ENCODE measurements at regions not wholly inside any gene's neighbourhood (a gene's known extent, or its start where the extent isn't known, plus 50 kb on each side); places are given as distances from the start of the nearest gene placed in this dataset.

- Histone ChIP-seq H2AFZ (ENCODE audit: control insufficient read depth, low read length) (no peak overlapping the region), H3K36me3 (ENCODE audit: control insufficient read depth in 2 of 2, extremely low read depth in 1 of 2, insufficient read depth in 2 of 2, low read length in 2 of 2) (no peaks in the 10 kb centered on the region), H3K9me1 (ENCODE audit: control insufficient read depth, extremely low read depth, insufficient read depth, low read length) (no peaks in the 10 kb centered on the region), H3K79me2 (ENCODE audit: control insufficient read depth, insufficient read depth, low read length) (no peaks in the 10 kb centered on the region), H3K4me1 (ENCODE audit: control insufficient read depth, extremely low read depth, insufficient read depth, low read length) (no peaks in the 10 kb centered on the region), H3K9ac (ENCODE audit: control insufficient read depth, extremely low read depth, insufficient read depth, low read length) (no peak overlapping the region), H3K4me2 (ENCODE audit: control insufficient read depth, extremely low read depth, insufficient read depth, low read depth, low read length) (no peak overlapping the region), H3K27me3 (ENCODE audit: control insufficient read depth, extremely low read depth, insufficient read depth, low read length) (no peaks in the 10 kb centered on the region), H3K4me3 (ENCODE audit: control insufficient read depth in 2 of 3, extremely low read depth in 1 of 3, insufficient read depth in 2 of 3, low read depth in 1 of 3, low read length in 3 of 3) (no peak overlapping the region), H4K20me1 (ENCODE audit: control insufficient read depth, extremely low read depth, insufficient read depth, low read length) (no peaks in the 10 kb centered on the region), H3K9me3 (ENCODE audit: control insufficient read depth, low read depth, low read length) (no peaks in the 10 kb centered on the region), H3K27ac (ENCODE audit: control insufficient read depth, insufficient read depth, low read length) (no peak overlapping the region)
- dilution Hi-C loops (cut with MboI; ENCODE audit: extremely low pct_ligation_motif_present, low sequenced_read_pairs): no loop called here
- FAIRE-seq: no peak
- TF ChIP-seq EZH2 (IDR thresholded peaks at IDR 0.05; ENCODE audit: low read length): no peak
- no peak for TF ChIP-seq CTCF (optimal IDR thresholded peaks at IDR 0.05 in 1 of 3, IDR thresholded peaks at IDR 0.05 in 1 of 3, conservative IDR thresholded peaks at IDR 0.05 in 1 of 3; ENCODE audit: extremely low read depth in 1 of 3, insufficient read depth in 2 of 3, low read length in 3 of 3)
- no peak for DNase-seq (ENCODE audit: low read depth, low spot score)
Measured at GRCh38 chr5:120199559-120199958, 264.5 kb upstream of the PRR16 start.

GRCh38 chr5:120207129-120207528 lies 257.0 kb upstream of the PRR16 start:
- TF ChIP-seq EZH2 (IDR thresholded peaks at IDR 0.05; ENCODE audit: low read length) (no peak), CTCF (optimal IDR thresholded peaks at IDR 0.05 in 1 of 3, IDR thresholded peaks at IDR 0.05 in 1 of 3, conservative IDR thresholded peaks at IDR 0.05 in 1 of 3; ENCODE audit: extremely low read depth in 1 of 3, insufficient read depth in 2 of 3, low read length in 3 of 3) (no peak)
- Histone ChIP-seq H4K20me1 (ENCODE audit: control insufficient read depth, extremely low read depth, insufficient read depth, low read length) (no peaks in the 10 kb centered on the region), H3K27me3 (ENCODE audit: control insufficient read depth, extremely low read depth, insufficient read depth, low read length) (no peaks in the 10 kb centered on the region), H2AFZ (ENCODE audit: control insufficient read depth, low read length) (no peak overlapping the region), H3K9me3 (ENCODE audit: control insufficient read depth, low read depth, low read length) (no peaks in the 10 kb centered on the region), H3K4me2 (ENCODE audit: control insufficient read depth, extremely low read depth, insufficient read depth, low read depth, low read length) (no peak overlapping the region), H3K9ac (ENCODE audit: control insufficient read depth, extremely low read depth, insufficient read depth, low read length) (no peak overlapping the region), H3K4me3 (ENCODE audit: control insufficient read depth in 2 of 3, extremely low read depth in 1 of 3, insufficient read depth in 2 of 3, low read depth in 1 of 3, low read length in 3 of 3) (no peak overlapping the region), H3K36me3 (ENCODE audit: control insufficient read depth in 2 of 2, extremely low read depth in 1 of 2, insufficient read depth in 2 of 2, low read length in 2 of 2) (no peaks in the 10 kb centered on the region), H3K9me1 (ENCODE audit: control insufficient read depth, extremely low read depth, insufficient read depth, low read length) (no peaks in the 10 kb centered on the region), H3K27ac (ENCODE audit: control insufficient read depth, insufficient read depth, low read length) (no peak overlapping the region), H3K79me2 (ENCODE audit: control insufficient read depth, insufficient read depth, low read length) (no peaks in the 10 kb centered on the region), H3K4me1 (ENCODE audit: control insufficient read depth, extremely low read depth, insufficient read depth, low read length) (no peaks in the 10 kb centered on the region)
- dilution Hi-C loops (cut with MboI; ENCODE audit: extremely low pct_ligation_motif_present, low sequenced_read_pairs): no loop called here
- DNase-seq (ENCODE audit: low read depth, low spot score) (no peak), FAIRE-seq (no peak)
